Cardiac fibroblast (primary cell): ENCODE measurements at regions not wholly inside any gene's neighbourhood (a gene's known extent, or its start where the extent isn't known, plus 50 kb on each side); places are given as distances from the start of the nearest gene placed in this dataset.

Source experiments
- DNase-seq, 2 donors: peaks; one replicate each; pipeline versions ENCODE4 v3.0.0 to v3.0.0-alpha.2; 2010; ENCODE audit warnings: low read depth in 2 of 2
- H3K4me3 ChIP-seq, 2 donors: replicated peaks in 1 of 2; 1 replicate in 1 of 2; 2 replicates in 1 of 2; pipeline ENCODE4 v1.5.1; 2011; ENCODE audit warnings: low read depth in 2 of 2, low read length in 2 of 2, mild to moderate bottlenecking in 2 of 2, moderate library complexity in 1 of 2
- TF ChIP-seq, protein P1 (sequence below): IDR thresholded peaks from one replicate; pipeline ENCODE4 v1.5.1; 2011; ENCODE audit warnings: low read depth, mild to moderate bottlenecking, low read length, inconsistent platforms

DNA sequence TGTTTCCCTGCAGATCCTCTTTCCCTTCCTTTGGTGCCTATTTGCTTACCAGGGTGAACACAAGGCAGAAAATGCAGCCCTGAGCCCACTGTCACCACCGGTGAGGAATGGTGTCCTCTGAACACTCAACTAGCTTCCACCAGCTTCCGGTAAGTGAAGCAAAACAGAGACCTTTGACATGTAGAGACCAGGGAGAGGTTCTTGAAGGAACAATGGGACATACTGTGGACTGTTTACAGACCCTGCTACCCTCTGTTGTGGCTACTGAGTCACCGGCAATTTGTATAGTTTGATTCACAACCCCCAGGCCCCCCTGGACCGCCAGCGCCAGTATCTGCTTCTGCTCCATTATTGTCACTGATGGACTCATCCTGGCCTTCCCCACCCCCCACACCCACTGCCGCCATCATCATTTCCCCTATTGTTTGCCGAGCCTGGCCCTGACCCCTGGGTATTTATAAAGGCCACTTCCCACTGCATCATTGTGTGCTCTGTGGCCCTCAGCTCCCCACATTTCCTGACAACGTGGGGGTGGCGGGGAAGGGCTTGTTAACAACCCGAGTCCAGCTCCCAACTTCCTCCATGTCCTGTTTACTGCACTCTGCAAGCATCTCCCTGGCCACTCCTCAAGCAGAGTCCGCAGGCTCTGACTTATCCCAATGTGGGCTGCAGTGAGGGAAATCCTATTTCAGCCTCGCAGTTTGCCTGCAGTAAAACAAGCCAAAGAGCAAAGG is 252.9 kb downstream of the ETS1 start:
- peak; percentile 67 to 81 for DNase-seq
- H3K4me3 ChIP-seq: no peak overlapping the region
- TF ChIP-seq, protein P1, sequence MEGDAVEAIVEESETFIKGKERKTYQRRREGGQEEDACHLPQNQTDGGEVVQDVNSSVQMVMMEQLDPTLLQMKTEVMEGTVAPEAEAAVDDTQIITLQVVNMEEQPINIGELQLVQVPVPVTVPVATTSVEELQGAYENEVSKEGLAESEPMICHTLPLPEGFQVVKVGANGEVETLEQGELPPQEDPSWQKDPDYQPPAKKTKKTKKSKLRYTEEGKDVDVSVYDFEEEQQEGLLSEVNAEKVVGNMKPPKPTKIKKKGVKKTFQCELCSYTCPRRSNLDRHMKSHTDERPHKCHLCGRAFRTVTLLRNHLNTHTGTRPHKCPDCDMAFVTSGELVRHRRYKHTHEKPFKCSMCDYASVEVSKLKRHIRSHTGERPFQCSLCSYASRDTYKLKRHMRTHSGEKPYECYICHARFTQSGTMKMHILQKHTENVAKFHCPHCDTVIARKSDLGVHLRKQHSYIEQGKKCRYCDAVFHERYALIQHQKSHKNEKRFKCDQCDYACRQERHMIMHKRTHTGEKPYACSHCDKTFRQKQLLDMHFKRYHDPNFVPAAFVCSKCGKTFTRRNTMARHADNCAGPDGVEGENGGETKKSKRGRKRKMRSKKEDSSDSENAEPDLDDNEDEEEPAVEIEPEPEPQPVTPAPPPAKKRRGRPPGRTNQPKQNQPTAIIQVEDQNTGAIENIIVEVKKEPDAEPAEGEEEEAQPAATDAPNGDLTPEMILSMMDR: no peak

GRCh38 chr11:128331317-128331716 is 256.0 kb downstream of the ETS1 start:
- no peak overlapping the region for H3K4me3 ChIP-seq
- TF ChIP-seq, protein P1: no peak
- no peak for DNase-seq

DNA sequence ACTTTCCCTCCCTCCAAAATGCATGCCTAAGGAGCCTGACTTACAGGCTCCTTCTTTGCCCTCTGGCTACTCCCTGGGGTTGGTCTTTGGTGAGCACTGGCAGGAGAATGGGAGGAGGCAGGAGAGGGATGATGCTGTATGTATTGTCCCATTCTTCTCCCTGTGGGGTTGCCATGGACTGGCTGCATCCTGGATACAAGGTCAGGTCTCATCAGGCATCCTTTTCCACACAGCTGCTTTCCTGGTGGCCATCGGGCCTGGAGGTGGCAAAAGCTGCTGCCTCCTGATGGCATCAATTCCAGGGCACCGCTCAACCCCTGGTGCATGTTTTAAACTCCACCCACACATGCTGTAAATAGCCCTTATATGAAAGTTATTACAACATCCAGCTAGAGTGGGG is 257.2 kb downstream of the ETS1 start:
- H3K4me3 ChIP-seq: no peak overlapping the region
- DNase-seq: no peak
- TF ChIP-seq, protein P1: no peak

DNA sequence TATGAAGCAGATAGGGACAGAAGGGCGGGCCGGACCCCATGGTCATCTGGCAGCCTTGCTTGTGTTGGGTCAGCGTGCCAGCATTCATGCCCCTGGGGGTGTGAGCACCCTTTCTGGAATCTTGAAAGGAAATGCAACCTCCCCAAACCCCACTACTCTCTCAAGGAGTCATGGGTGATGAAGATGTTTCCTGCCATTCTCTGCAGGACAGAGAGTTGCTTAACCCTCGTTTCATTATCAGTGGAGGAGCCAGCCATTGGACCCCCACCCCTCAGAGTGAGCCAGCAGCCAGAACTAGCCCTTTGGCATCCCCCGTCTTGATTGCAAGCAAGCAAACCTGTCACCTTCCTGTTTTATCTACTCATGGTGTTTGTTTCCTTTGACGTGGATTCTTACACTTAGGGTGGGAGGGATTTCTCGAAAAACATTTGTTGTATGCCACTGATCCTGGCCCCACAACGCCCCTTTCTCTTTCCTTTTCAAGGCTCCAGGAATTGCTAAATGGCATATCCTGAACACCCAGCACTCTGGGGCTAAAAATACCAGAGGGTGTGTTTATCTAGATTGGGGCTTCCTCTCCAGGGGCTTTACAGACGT is 258.3 kb downstream of the ETS1 start:
- no peak overlapping the region for H3K4me3 ChIP-seq
- peak; percentile 65 to 90 for DNase-seq
- TF ChIP-seq, protein P1: no peak

DNA sequence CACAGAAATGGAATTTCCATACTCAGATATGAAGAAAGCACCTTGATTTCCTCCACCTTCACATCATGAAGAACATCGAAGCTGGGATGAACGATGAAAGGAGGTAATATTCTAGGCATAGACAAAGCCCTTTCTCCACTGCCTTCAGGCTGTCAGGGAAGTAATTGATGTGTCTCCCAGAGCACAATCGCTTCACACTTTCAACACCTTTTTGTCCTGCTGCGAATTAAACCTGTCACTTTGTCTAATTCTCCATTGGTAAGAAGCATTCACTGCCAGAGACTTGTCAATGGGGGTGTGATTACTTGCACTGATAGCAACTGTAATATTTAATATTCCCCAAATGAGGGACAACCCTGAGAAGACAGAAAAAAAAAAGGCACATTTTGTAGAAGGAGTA is 260.1 kb downstream of the ETS1 start:
- no peak overlapping the region for H3K4me3 ChIP-seq
- no peak for DNase-seq
- TF ChIP-seq, protein P1: no peak

GRCh38 chr11:128326791-128327190 is 260.6 kb downstream of the ETS1 start:
- TF ChIP-seq, protein P1: no peak
- no peak overlapping the region for H3K4me3 ChIP-seq
- no peak for DNase-seq
